AG08396 (cell line): ENCODE measurements at regions not wholly inside any gene's neighbourhood (a gene's known extent, or its start where the extent isn't known, plus 50 kb on each side); places are given as distances from the start of the nearest gene placed in this dataset.
"Not testable (repeated sequence)": the region's sequence is repeated elsewhere in the genome, so short reads cannot be mapped to it uniquely, and the experiment has no call there.

Experiments used
- DNase-seq: peaks from one replicate; pipeline ENCODE4 v3.0.0; 2012; ENCODE audit warnings: low spot score, mixed read lengths

DNA sequence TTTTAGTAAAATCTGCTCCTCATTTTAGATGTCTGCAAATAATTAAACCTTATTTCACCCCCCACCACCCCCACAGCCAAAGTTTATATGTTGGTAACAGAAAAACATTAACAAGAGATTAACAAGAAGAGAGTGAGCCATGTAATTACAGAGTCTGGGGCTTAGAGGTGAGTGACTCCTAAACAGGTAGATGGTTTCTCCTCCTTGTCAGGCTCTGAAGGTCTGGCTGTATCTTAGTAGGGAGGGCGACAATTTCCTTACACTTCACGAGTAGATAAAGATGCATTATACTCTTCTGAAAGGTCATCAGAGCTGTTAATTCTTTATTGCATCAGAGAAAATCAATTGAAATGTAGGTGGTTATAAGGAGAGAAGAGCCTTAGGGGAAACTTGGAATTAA is 171.8 kb upstream of the ANKRD50 start:
- no peak for DNase-seq

GRCh38 chr4:124883632-124884031 is 171.1 kb upstream of the ANKRD50 start:
- no peak for DNase-seq

GRCh38 chr4:124879195-124879594 is 166.7 kb upstream of the ANKRD50 start:
- DNase-seq: no peak

DNA sequence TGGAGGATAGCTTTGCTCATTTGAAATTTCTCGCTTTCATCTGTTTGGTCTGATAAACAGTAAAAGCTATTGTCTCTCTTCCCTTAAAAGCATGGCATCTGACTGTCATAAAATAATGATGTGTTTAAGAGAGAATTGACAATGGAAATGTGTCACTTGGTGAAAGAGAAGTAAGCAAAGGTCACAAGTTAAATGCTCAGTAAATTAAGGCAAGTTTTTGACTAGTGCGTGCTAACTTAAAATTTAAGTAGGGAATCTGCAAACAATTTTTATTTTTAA is 161.6 kb upstream of the ANKRD50 start:
- no peak for DNase-seq

DNA sequence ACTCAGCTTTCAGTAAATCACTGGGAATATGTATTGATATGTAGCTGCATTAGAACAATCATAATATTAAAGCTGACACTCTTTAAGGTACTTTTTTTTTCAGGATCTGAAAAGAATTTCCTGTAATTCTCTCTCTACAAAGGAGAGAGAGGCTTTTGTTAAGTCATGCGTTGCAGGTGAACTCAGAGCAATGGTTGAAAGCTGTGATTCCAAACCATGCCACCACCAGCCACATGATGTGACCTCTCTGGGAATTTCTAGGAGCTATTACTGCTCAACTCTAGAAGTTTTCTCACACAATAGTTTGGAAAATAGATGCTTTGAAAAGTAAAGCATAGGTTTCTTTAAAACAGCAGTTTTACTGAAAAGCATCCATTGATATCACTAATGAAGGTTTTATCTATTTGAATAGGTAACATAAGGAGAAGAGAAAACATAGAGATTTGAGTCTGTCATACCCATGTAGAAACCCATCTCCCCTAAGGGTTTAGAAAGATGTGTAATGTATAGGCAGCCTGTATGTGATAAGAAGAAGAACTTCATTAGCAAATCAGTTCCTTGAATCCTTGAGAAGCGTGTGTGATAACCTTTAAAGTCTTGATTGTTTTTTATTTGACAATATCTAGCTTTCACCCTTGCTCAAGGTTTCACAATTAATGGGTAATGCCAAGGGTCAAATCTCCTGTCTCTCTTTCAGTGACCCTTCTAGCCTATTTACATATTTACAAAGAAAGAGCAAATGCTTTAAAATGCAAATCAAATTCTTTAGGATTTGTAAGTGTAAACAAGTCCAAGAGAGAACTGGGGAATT is 161.0 kb upstream of the ANKRD50 start:
- no peak for DNase-seq

- no peak for DNase-seq
Measured at GRCh38 chr4:124872659-124873058, 160.1 kb upstream of the ANKRD50 start.

DNA sequence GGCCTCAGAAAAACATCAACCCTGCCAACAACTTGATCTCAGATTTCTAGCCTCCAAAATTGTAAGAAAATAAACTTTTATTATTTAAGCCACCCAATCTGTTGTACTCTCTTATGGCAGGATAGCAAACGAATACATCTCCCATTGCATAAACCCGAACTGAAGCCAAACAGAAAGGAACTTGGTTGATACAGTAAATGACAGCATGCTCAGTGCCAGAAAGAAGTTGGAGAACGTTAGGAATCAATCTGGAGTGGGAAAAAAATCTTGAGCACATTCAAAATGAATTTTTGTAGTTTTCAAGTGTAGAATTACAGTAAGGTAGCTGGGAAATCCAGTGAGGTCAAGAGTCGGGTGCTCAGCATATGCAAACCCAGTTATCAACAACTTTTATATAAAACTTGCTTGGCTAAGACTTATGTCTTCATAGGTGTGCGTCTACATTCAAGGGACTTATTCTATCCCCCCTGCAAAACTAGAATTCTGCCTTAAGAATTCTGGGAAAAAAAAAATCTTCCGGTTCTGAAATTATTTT is 157.5 kb upstream of the ANKRD50 start:
- no peak for DNase-seq

- no peak for DNase-seq
Measured at GRCh38 chr4:124868495-124868894, 156.0 kb upstream of the ANKRD50 start.

GRCh38 chr4:124867536-124867935 is 155.0 kb upstream of the ANKRD50 start:
- DNase-seq: no peak

GRCh38 chr4:124866301-124866700 is 153.8 kb upstream of the ANKRD50 start:
- DNase-seq: no peak

DNA sequence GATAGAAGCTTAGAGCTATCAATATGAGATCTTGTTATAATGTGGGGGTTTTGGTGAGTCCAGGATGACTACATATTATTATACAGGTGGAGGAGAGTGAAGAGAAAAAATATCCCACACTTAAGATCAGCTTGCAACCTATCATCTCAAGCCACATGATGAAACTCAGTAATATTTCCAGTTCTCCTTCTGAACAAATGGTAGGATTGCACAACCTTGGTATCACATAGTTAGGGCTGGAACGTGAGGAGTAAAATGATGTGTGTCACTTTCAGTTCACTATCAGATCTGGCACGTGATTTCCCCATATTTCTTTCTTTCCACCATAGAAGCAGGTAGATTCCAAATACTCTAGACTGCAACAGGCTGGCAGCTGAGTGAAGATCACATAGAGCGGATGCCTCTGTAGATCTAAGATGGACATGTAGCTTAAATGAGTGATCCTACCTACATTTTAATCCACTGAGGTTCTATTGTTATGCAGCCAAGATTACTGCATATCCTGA is 150.6 kb upstream of the ANKRD50 start:
- no peak for DNase-seq

GRCh38 chr4:124862261-124862660 is 149.7 kb upstream of the ANKRD50 start:
- no peak for DNase-seq

- no peak for DNase-seq
Measured at GRCh38 chr4:124861761-124862160, 149.2 kb upstream of the ANKRD50 start.

GRCh38 chr4:124854968-124855367 is 142.4 kb upstream of the ANKRD50 start:
- DNase-seq: no peak

GRCh38 chr4:124851741-124852140 is 139.2 kb upstream of the ANKRD50 start:
- no peak for DNase-seq

- DNase-seq: no peak
Measured at GRCh38 chr4:124846306-124846705, 133.8 kb upstream of the ANKRD50 start.

DNA sequence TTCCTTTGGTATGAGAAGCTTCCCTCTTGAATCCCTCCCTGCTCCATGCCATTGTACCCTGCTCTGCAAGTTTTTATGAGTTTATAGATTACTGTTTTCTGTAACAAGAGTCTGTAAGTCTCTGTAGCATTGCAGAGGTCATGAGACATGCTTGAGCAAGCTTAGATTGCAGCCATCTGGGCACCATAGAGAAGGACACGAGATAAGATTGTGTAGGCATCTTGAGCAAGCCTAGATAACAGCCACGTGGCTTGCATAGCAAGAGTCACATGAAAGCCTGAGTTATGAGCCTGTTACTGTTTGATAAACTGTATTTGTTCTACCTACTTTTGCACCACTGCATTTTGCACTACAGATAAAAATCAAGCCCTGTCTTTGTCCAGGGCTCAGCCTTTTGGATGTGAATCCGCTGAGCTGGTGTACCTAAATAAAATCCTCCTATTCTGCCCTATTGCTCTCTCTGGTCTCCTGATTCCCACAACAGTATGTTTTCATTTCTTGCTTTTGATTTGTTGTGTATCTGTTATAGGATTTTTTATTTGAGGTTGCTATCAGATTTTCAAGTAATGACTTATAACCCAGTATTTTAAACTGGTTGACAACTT is 127.4 kb upstream of the ANKRD50 start:
- DNase-seq: no peak

- DNase-seq: no peak
Measured at GRCh38 chr4:124833831-124834505, 121.4 kb upstream of the ANKRD50 start.

- DNase-seq: no peak
Measured at GRCh38 chr4:124828382-124828781, 115.8 kb upstream of the ANKRD50 start.

GRCh38 chr4:124817531-124817930 is 105.0 kb upstream of the ANKRD50 start:
- DNase-seq: no peak

DNA sequence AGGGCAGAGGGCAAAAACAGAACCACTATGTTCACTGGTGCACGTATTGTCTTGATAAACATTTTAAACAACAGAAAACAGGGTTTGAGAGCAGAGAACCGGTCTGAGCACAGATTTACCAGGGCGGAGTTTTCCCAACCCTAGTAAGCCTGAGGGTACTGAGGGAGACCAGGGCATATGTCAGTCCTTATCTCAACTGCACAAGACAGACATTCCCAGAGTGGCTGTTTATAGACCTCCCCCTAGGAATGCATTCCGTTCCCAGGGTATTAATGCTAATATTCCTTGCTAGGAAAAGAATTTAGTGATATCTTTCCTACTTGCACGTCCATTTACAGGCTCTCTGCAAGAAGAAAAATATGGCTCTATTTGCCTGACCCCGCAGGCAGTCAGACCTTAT is 99.7 kb upstream of the ANKRD50 start:
- not testable (repeated sequence) for DNase-seq

- no peak for DNase-seq
Measured at GRCh38 chr4:124810827-124811226, 98.3 kb upstream of the ANKRD50 start.

DNA sequence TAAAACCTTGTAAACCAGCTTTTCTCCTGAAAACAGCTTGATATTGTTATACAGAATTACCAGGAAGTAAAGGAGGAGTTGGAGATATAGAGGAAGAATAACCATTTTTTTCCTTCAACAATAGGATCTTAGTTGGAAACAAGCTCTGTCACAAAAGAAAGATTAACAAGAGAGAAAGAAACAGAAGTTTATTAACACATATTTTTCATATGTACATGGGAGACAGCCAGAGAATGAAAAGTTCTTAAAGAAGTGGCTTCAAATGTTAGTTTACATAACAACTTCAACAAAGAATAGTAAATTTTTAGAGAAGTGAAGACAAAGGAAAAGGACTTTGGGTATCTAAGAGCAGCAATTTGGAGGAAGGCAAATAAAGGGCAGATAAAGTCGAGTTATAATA is 94.9 kb upstream of the ANKRD50 start:
- no peak for DNase-seq
